HG03135 (cell line): ENCODE measurements at regions not wholly inside any gene's neighbourhood (a gene's known extent, or its start where the extent isn't known, plus 50 kb on each side); places are given as distances from the start of the nearest gene placed in this dataset.
"Not testable (repeated sequence)": the region's sequence is repeated elsewhere in the genome, so short reads cannot be mapped to it uniquely, and the experiment has no call there.

ENCODE experiments used
- ATAC-seq: cut with Tn5 transposase; IDR thresholded peaks from one replicate; pipeline ENCODE4 v1.9.1; 2021; ENCODE audit warnings: mild to moderate bottlenecking, moderate library complexity; ENCODE audit not compliant: unreplicated experiment

DNA sequence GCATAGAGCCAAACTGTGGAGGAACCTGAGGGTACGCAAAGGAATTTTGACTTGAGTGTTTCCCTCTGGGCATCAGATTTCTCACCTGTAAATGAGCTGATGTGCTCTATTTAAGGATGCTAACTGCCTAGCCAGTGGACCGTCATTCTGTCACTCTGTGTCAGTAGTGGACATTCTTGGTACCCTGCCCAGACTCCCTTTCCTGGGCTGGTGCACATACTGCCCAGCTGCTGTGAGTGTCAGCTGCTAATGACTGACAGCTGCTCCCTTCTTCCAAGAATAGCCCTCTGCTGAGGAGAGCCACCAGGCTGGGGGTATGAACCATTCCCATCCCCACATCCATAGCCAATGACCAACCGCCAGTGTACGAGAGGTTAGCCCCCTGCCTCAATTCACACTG, 193.1 kb upstream of the DAB1 start:
- no peak for ATAC-seq

DNA sequence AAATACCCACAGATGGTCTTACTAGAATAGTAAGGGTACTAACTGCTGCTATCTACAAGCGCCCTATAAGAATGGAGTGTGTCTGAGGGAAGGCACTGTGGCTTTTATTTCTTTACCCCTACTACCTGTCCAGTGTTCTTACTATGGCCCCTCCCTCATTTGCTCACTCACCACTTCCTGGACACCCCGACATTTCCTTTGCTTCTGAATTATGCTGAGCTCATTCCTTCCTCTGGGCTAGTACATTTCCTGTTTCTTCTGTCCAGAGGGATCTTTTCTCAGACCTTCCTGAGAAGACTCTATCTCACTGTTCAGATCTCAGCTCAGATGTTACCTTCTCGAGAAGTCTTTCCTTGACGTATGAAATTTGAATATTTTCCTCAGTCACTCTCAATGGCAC, 192.1 kb upstream of the DAB1 start:
- no peak for ATAC-seq

DNA sequence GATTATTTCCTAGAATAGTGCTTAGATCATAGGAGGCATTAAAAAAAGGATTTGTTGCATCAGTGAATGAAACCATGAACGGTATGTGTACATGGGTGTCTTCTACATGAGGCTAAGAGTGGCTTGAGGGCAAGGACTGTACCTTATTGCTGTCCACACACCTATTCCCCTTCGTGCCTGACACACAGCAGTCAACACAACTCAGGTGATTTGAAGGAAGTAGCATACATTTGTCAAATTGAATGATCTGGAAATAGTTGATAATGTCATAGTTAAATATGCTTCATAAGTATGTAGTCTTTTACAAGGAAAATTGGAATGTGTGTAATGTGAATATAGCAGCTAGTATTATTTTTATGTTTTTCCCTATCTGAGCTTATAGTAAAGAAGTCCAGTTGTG, 189.0 kb upstream of the DAB1 start:
- no peak for ATAC-seq

DNA sequence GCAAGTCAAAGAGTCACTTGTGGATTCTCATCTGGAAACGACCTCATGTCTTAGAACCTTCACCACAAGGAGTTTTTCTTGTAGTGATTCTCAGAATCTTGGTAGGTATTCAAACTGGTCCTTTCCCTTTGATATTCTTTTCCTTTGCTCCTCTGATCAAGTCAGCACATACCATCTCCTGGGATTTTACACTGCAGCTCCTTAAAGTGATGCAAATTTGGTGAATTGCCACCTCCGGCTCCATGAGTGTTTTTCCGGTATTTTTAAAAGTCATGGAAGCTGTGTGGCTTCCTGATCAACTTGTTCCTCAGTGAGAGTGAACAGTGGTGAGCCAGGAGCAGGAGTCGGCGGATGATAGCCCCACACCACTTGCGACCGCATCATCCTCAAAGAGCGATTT, 182.1 kb upstream of the DAB1 start:
- no peak for ATAC-seq

DNA sequence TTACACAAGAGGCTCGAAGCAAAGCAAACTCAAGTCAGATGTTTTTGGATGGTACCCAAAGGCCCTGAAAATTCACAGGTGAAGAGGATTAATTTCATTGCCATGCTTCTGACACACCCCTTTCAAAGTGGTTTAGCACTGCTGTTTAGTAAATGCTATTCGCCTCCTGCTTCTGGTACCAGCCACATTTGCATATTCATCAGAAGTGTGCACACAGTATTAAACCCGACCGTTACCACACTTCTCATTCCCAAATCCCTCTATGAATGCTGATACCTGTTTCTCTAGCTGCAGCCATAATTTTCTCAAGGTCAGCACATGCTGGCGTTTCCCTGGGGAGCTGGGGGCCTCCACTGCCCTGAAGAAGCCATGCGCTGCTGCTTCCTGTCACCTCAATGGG, 179.8 kb upstream of the DAB1 start:
- no peak for ATAC-seq

DNA sequence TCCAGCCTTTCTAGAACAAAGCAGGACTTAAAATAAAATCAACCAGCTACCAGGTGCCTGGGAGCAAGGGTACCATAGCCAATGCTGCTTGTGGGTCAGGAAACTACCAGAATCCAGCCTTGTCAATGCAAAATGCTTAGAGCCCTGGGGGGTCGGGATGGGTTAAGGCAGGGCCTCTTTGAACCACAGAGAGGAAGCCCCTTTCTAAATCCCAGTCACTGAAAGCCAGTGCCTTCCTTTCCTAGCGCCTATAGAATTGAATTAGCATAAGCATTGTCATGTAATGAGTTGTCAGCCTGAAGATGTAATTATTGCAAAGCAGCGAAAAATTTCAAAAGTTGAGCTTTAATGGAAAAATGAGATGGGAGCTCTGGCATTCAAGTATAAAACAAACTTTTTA, 176.6 kb upstream of the DAB1 start:
- ATAC-seq, result no peak

DNA sequence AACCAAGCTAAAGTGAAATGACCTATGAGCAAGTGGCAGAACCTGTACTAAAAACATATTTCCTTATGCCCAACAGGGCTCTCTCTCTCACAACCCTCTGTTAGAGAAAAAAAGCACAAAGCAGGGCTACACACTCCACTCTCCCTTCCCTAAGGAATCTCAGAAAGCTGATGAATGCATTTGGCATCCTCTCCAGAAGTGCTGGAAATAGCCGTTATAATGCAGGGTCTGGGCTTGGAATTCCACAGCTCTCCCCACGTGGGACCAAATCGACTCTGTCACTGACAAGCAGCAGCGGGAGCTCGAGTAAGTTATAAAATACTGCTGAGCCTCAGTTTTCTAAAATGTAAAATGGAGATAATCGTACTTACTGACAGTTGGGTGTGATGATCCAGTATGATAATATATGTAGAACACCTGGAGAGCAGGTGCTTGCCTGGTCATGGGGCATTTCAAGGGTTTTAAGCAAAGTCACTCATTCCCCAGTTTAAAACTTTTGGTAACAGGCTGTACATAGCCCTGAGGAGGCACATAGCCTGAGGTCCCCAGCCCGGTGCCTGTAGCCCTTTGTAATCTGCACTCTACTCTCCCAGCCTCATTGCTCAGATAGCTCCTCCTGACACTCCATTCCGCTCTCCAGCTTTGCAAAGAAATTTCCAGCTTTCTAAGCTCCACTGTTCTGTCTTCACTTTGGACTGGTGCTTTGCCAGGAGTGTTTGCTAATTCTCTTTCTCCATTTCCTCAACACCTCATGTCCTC, 175.6 kb upstream of the DAB1 start:
- no peak for ATAC-seq

DNA sequence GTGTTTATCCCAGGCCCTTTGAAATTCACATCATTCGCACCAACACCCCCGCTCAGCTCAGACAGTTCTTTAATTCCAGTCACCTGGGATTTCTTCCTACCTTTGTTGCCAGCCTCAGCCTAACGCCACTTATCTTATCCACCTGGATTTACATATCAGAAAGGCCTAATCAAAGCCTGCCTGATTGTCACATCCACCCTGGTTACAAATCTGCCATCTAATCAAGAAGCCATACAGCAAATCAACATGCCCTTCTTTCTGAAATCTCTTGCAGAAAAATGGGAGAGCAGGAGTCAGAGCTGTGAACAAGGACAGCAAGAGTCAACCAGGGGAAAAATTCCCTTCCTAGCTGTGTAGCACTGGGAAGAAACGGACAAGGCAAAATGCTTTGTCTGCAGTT, 173.2 kb upstream of the DAB1 start:
- no peak for ATAC-seq

DNA sequence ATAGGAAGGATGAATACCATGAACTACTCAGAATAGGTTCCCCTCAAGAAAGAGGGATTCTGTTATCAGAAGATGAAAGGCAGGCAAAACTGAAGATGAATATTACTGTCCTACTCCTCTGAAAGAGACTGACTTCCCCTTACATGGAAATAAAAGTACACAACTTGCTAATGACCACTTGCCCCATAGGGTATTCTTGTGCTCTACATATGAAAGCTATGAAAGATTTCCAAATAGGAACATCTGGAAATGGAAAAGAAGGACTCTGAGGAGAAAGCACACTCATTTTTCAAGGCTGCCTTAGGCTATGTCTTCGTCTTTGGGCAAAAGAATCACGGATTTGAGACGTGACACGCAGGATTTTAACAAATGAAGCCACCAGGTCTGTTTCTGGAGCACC, 170.1 kb upstream of the DAB1 start:
- no peak for ATAC-seq

DNA sequence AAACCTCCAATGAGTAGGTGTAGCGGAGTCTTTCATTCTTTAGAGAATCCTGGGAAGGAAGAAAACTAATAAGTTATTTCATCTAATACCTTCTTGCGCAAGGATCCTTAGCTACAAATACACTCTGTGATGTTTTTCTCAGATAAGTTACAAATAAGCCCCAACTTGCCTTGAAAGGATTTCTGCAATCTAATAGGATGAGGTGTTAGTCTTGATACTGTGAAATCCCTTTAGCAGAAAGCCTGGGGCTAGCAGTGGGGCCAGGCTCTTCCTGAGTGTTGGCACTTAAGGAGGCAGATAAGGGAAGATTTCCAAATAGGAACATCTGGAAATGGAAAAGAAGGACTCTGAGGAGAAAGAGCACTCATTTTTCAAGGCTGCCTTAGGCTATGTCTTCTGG, 168.0 kb upstream of the DAB1 start:
- no peak for ATAC-seq

DNA sequence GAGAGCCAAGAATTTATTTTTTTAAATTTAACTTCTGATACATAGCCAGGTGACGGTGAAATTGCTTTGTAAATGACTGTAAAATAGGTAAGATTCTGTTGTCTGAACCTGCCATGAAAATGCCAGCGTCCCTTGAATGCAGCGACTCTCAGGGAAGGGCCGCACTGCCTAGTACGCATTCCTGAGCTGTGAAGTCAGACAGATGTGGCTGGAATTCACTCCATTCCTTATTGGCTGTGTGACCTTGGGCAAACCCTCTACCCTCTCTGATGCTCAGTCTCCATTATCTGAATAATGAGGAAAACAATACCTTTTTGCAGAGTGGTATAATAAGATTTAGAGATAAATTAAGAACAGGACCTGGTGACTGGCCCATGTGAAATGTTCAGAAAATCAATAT, 167.1 kb upstream of the DAB1 start:
- ATAC-seq, result no peak

DNA sequence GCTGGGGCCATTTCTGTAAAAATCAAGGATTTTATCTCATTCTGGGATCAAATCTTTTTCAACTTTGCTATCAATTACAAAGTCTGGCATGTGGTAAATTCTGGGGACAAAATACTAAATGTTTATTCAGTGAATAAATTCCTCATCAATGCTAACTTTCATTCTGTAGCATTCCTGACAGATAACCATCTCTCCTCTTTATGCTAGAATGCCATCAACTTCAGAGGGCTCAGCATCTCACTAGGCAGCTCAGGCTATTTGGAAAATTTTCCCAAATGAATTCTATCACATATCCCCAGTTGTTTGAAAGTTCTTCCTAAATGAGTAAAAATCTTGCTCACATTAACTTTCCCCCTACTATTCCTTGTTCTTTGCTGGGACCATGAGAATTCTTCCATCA, 163.0 kb upstream of the DAB1 start:
- no peak for ATAC-seq

DNA sequence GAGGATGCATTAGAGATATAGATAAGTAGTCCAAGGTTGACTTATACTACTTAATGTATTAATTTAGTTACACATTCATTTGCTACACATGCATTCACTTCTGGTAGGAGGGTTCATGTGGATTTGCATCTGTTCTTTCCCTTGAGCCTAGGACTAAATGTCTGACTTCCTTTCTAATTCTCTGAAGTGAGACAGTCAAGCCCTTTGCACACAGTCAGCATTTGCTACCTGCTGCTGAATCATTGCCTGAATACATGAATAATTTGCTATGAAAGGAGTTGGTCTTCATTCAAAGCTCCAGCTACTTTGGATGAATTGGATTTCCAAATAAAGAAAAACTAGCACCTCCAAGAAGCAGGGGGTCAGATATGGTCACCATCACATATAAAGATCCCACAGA, 154.8 kb upstream of the DAB1 start:
- no peak for ATAC-seq

DNA sequence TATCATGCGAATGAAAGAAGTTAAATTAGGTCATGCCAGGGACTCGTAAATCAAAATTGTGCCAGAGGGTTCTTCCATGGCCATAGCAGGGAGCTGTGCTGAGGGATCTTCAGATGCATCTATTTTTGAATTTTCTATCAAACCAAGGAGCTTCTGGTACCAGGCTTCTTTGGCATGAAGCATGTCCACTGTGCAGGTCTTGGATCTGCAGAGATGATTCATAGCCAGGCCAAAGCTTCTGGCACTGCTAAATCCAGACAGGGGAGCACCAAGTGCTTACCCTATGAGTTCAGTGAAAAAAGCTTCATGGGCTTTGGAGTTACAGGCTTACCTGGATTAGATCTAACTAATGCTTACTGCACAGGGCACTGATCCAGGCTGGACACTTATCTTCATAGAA, 154.2 kb upstream of the DAB1 start:
- ATAC-seq, result no peak

DNA sequence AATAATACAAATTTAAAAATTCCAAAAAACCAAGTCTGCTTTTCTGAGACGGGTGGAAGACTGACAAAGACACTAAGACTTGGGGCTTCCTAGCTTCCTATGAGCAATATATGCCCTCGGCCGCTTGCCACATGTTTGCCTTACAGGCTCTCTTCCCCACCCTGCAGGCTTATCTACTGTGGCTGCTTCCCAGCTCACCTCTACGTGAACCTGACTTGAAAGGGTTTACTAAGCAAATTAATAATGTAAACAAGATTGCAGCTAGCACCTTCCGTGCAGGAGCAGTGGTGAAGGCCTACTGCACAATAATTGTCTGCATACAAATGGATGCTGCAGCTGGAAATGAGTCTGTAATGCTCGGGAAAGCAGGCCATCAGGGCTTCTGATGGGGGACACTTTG, 152.9 kb upstream of the DAB1 start:
- ATAC-seq, result no peak

DNA sequence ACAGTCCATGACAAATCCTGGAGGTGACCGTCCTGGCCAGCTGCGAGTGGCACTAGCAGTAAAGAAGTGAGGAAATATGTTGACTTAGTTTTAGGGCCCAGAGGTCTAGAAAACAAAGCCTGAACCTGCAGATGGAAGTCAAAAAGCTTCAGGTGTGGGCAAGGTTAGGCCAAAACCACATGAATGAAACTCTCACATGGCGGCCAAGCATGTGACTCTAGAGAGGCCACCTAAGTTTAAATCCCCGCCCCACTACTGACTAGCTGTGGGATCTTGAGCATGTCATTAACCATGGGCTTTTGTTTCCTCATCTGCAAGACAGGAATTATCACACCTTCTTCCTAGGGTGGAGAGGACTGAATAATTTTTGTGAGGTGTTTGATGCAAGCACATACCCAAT, 148.2 kb upstream of the DAB1 start:
- ATAC-seq, result no peak

DNA sequence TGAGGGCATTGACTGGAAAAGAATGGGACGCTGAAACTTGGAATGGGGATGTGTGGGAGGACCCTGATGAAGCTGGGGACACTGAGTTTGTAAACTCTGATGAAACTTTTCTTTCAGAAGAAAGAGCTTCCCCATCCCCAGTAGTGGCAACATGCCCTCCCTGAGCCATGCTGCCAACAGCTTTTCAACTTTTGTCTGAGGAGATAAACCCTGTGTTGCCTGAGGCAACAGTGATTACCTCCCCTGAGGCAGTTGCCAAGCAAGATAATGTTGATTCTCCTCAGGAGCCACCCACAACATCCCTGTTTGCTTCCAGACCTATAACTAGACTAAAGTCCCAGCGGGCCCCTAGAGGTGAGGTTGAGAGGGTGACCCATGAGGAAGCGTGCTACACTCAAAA, 134.2 kb upstream of the DAB1 start:
- ATAC-seq, result not testable (repeated sequence)

DNA sequence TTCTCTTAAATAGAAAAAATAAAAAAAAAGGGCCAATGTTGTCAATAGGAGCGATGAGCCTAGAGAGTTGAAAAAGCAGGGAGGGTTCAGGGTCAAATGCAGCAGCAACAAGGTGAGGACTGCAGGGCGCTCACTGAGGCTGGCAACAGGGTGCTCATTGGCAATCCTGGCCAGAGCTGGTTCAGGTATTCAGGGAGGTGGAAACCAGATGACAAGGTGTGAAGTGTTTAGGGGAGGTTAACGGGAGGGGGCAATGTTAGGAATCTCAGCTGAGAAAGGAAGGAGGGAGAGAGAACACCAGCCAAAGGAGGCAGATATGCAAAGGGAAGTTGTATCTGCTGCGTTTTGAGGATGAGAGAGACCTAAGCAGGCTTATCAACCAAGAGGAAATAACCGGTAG, 129.8 kb upstream of the DAB1 start:
- ATAC-seq, result no peak

DNA sequence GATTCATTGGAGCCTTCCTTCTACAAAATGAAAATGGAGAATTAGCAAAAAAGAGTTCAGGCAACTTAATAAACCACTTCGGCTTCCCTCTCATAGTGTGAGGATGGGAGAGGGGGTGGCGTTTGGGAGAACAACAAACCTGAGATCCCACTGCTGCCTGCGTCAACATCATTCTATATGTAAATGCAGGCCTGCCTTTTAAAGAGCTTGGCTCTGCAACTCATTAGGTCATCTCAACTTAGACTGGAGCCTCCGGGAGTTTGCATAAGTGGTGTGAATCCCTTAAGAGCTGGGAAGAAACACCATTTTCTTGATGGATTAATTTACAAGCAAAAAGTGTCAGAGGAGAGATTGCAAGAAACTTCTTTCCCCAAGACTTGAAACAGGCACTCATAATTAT, 127.6 kb upstream of the DAB1 start:
- ATAC-seq, result no peak

DNA sequence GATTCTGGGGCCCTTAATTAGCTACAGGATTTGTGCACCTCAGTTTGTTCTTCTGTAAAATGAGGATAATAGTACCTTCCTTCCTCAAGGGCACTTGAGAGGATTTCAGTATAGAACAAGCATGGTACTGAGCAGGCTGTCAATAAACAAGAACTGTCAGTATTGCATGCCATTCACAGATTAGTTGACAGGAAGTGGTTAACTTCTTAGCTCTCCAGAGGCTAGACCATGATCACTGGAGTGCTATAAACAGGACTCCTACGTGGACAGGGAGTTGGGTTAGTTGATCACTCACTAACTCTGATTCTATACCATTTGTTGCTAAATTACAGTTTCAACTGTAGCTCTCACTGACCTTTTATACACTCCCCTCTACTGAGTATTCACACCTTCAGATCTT, 126.2 kb upstream of the DAB1 start:
- peak; percentile 77 for ATAC-seq

DNA sequence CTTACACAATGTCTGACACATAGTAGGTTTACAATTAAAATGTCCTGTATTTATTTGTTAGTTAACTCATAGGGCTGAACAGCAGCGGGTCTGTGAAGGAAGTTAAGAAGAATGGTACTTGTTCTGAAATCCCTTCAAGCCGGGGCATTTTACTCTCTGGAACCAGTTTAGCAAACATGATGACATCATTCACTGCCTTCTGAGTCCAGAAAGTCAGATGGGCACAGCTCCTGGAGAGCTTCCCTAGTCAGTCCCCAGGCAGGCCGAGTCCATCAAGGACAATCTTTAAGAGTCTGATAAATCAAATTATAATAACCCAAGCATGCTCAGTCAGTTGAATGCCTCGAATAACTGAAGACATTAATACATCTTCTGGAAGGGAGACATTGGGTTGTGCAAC, 125.4 kb upstream of the DAB1 start:
- ATAC-seq, result no peak

DNA sequence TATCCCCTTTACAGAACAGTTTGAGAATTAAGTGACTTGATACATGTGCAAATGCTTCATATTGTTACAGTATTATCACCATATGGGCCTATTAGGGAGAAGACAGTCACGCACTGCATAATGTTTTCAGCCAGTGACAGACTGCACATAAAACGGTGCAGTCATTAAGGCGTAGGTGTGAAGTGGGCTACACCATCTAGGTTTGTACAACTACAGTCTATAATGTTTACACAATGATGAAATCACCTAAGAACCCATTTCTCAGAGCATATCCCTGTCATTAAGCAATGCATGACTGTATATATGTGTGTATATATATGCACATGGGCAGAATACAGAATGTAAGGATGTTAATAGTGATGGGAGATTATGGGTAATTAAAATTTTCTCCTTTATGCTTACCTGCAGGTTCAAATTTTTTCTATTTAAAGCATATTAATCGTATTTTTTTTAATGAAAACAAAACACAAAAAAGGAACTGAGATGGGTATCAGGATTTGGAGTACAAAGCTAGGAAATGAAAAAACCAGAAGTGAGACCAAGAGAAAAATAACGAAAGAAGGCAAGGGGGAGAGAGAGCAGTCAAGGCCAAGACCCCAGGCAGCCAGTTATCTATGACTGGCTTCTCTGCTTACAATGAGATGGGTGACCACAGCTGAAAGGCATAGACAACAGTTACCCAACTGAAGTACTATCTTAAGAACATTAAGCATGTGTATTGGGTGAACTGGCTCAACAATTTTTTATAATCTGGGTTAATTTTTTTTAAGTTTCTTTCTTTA, 122.9 kb upstream of the DAB1 start:
- no peak for ATAC-seq

DNA sequence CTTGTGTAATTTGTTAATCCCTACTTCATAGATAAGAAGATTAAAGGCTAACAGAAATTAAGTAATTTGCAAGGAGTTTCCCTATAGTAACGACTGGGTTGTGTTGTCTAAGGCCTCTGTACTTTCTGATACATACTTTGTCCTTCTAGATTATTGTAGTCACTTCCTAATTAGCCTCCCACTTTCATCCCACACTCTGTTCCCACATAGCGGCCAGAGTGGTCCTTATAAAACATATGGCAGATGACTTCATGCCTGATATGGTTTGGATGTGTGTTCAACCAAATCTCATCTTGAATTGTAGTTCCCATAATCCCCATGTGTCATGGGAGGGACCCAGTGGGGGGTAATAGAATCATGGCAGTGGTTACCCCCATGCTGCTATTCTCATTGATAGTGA, 120.5 kb upstream of the DAB1 start:
- no peak for ATAC-seq
